ENCODE measurements at regions not wholly inside any gene's neighbourhood (a gene's known extent, or its start where the extent isn't known, plus 50 kb on each side); places are given as distances from the start of the nearest gene placed in this dataset.

DNA sequence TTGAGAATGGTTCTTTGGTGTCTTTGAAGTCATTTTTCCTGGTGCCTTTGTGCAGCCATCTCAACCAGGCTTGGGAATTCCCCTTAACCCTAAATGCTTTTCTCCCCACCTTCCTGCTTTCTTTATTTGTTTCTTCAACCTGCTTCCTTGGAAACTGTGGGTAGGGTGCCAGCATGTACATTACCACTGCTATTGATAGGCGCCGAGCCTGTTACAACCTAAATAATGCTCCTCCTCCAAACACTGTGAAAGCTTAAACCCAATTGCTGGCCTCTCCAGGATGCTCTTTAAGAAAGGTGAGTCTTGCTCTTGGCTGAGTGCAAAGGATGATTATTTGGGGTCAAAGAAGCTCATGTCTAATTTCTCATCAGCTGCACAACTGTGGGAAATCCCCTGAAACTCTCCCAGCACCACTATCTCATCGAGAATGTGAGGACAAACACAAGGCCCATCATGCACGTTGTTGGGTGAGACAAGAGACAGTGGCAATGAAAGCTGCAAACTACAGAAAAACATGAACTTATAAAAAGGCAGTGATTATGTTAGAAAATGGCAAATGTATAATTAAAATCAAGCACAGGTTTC, 285.5 kb upstream of the IGFBP3 start:
- in situ Hi-C loops (cut with HindIII; ENCODE audit: low sequenced_read_pairs) = no loop called here

DNA sequence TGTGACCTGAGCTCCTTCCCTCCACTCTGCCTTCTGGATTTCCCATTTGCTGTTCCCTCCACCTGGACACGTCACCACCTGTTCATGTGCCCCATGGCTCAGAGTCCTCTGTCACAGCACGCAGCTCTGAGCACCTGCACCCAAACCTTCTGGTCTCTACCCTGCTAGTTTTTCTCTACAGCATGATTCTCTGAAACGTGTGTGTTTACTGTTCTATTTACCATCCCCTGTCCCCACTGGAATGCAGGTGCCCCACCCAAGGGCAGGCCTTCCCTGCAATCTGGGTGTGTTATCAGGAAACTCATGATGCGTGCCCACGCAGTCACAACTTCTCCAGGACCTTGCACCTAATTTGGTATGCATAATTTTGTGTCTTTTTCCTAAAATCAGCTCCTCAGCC, 284.4 kb upstream of the IGFBP3 start:
- in situ Hi-C loops (cut with HindIII; ENCODE audit: low sequenced_read_pairs) = no loop called here

DNA sequence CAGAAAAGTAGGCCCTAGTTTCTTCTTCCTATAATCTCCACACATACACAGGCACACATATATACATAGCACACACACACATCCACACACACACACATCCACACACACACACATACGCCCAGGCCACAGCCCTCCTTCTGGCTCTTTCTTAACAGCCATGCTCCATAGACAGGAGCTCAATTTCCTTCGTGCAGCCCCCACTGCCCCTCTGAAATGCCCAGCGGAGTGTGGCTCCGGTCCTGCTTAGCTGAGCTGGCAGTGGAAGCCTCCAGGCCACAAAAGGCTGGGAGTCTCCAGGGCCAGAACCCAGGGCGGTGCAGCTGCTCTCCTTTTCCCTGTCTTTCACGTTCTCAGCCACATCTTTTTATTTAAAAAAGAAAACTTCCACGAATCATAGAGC, 282.9 kb upstream of the IGFBP3 start:
- in situ Hi-C loops (cut with HindIII; ENCODE audit: low sequenced_read_pairs) = no loop called here

DNA sequence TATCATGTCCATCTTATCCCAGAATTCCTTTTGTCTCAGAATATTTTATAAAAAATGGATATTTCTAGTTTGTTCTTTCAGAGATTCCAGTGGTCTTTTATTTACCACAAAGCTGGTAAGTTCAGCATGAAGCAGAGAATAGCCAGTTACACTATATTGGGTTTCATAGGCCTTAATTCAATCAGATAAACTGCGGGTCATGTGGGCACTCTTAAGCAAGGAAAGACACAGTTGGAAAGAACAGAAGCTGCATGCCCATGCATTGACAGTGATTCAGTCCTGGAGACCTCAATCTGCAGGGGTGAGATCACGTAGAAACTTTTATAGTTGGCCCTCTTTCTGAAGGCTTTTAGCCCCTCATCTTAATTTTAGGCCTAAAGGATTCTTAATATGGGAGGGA, 281.3 kb upstream of the IGFBP3 start:
- in situ Hi-C loops (cut with HindIII; ENCODE audit: low sequenced_read_pairs) = no loop called here

DNA sequence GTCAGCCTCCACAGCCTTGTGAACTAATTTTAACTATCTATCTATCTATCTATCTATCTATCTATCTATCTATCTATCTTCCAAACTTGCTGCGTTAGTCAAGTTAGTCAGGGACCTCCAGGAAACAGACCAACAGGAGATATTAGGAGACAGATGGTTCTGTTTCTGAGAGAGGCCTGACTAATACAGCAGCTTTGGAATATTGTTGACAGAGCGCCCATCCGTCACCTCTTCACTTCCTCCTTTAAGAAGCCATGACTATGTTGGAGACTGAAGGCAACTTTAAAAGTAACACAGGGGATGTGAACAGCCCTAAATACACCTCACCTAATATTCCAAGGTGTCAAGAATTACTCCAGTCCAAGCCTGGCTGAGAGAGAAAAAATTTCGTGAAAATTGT, 280.9 kb upstream of the IGFBP3 start:
- in situ Hi-C loops (cut with HindIII; ENCODE audit: low sequenced_read_pairs) = no loop called here

DNA sequence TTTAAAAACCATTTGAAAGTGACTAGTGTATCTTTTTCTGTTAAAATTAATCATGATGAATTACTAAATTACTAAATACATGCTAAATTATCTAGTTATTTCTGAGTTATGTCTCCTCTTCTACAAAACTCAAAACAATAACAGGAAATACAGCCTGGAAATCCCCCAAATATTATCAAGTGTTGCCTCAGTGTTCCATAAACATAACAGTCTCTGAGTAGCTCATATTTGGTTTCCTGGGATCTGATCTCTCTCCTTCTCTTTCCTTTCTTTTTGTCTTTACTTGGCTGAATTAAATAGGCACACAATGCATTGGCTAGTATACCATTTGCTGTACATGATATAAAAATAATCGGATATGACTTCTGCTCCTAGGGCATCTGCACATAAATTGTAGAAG, 277.6 kb upstream of the IGFBP3 start:
- in situ Hi-C loops (cut with HindIII; ENCODE audit: low sequenced_read_pairs) = no loop called here

DNA sequence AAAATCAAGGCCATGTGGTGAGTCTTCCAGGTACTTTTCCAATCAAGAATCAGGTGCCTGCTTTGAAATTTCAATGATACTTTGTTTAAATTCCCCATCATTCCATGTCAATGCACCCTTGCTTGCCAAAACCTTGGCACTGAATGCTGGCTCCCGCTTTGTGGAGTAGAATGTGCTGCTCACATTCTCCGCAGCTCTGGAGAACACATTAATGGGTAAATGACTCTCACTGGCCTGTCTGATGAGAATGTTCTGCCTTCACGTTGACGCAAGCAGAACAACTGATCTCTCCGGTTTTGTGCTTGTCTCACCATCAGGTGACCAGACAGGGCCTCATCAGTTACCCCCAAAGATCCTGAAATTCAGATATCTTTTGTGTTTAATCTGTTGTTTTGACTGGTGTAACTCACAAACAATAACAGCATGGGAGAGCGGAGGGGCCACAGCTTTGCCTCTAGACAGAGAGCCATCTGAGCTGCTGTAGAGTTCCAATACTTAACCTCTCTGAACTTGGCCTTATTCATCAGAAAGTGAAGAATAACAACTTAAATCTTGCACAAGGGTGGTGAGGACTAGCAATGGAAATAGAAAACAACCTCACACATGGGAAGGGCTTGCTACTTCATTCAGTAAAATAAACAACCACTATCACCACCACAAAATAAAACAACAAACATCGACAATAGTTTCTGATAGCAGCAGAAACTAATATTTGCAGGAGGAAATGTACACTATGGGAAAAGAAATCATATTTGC, 276.9 kb upstream of the IGFBP3 start:
- in situ Hi-C loops (cut with HindIII; ENCODE audit: low sequenced_read_pairs) = no loop called here

DNA sequence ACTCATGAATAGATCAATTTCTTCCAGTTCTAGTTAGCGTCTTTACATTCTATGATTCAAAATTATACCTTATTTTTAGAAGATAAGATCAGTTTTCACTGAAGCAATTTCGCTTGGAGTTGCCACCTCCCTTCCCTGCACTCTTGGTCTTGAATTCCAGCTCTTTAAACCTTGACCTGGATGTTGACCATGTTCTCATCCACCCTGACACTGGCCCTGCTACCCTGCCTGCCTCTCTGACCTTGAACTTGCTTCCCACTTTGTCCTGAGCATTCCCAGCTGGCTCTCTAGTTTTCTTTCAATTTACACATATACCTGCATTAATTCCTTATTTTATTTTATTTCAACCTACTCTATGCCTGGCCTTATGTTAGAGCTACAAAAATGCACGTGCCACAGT, 274.9 kb upstream of the IGFBP3 start:
- in situ Hi-C loops (cut with HindIII; ENCODE audit: low sequenced_read_pairs) = no loop called here

DNA sequence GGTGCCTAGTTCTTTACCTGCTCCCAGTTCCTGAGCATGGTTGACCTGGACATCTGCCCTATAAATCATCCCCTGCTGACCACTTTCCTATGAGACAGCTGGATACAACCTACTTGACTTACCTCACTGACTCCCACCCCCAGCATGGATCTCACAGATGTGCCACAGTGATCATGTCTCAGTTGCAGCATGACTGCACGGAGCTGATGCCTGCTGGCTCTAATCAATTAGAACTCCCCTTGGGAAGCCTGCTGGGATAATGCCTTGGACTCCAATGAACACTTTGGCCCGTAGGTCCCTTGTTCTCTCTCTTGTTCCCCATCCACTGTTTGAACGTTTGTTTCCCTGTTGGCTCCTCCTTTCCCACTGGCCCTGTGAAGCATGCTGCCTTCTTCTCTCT, 271.2 kb upstream of the IGFBP3 start:
- in situ Hi-C loops (cut with HindIII; ENCODE audit: low sequenced_read_pairs) = no loop called here

DNA sequence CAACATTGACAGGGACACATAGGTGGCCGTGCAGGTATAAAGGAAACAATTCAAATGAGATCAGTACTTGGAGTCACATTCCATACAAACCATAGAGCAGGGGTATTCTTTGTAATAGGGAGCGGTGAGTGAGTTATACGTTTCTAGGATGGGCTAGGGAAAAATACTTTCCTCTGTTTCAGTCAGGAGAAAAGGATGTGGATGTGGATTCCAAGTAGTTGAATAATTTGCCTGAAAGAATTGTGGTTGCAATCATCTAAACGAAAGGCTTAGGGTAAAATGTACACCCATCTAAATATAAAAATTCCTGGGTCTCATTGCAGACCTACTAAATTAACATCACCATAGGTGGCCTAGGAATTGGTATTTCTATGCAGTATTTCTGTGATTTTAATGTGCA, 270.7 kb upstream of the IGFBP3 start:
- in situ Hi-C loops (cut with HindIII; ENCODE audit: low sequenced_read_pairs) = no loop called here

DNA sequence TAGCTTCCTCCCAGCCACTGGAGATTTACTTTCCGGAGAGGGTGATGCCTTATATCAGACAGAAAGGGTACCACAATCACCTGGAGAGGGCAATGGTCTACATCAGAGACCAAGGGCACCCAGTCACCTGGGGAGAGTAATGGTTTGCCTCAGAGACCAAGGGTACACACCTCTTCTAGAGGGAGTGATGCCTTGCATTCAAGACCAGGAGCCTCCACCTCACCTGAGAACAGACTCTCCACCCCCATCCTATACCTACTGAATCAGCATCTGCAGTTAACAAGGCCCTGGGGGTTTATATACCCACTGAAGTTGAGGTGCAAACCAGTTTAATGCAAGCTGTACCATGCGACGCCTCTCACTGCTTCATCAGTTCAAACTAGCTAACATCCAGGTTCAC, 270.2 kb upstream of the IGFBP3 start:
- in situ Hi-C loops (cut with HindIII; ENCODE audit: low sequenced_read_pairs) = no loop called here

DNA sequence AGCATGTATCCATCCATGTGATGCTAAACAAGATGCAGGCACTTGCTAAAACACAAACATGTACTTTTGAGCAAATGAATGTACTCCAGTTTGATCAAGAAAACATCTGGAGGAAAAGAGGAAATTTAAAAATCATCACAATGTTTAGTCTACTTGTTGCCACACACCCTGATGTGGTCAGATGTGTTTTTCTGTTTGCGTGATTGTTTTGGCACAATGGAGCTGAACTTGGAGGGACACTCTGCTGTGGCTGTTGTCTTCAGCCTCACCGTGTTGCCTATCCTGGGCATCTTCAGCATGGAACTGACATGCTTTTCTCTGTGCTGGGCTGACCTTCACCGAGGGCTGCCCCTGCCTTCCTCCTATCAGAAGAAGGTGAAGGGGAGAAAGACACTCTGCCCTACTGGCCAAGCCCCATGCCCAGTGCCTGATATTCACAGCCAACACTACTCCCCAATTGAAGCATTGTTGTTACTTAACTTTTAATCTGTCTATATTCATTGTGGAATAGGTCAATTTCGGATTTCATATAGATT, 268.3 kb upstream of the IGFBP3 start:
- in situ Hi-C loops (cut with HindIII; ENCODE audit: low sequenced_read_pairs) = no loop called here

DNA sequence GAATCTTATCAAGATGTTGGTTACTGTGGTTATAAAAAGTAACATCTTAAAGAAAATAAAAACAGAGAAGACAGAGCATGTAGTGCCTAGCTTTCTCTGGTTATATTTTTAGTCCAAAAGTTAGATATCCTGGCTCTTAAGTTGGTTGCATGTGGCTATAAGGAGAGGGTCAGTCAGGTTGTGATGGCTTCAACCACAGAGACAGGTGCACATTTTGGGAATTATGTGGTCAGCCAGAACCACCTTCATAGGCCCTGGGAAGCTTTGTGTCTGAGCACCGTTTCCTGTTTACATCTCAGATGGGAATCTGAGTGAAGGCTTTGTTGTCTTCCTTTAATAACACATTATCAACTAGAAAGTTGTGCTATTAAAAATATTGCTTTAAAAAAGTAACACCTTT, 265.1 kb upstream of the IGFBP3 start:
- in situ Hi-C loops (cut with HindIII; ENCODE audit: low sequenced_read_pairs) = no loop called here

DNA sequence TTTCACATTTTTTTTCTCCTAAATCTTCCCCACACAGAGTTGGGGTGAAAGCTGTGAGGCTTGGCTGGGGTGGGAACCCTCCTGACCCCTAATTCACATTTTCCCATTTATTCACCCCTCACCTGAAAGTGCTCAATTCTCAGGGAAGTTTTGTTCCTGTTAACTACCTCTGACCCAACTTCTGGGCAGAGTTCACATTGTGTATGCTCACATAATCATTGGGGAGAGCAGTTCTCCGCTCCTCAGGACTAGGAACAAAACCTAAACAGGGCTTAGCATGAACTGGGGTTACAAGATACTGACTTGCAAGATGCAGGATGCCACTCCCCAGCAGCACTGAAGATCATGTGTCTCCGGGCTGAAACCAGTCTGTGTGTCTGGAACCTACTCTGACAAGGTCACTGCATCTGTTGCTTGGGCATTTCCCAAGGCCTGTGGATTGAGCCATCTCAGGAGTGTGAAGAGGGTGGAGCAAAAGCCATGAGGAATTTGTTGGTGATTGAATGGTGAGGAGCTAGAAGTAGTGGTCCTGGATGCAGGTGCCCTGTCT, 258.1 kb upstream of the IGFBP3 start:
- in situ Hi-C loops (cut with HindIII; ENCODE audit: low sequenced_read_pairs) = no loop called here

DNA sequence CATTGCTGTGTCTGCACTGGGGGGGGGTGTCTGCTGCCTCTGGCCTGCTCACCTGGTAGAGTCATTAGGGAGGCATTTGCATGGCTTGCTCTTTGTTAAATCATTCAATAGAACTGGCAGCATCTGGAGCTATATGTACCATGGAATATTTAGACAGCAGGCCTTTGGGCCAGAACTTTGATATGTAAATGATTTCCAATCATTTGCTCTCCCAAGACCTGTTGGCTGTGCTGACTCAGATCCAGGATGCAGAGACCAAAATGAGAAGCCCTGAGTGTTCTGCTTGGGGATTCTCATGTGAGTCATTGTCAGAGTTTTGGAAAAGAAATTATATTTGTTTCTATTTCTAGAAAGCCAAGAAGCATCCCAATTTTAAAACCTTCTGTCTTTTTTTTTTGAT, 257.6 kb upstream of the IGFBP3 start:
- in situ Hi-C loops (cut with HindIII; ENCODE audit: low sequenced_read_pairs) = no loop called here

DNA sequence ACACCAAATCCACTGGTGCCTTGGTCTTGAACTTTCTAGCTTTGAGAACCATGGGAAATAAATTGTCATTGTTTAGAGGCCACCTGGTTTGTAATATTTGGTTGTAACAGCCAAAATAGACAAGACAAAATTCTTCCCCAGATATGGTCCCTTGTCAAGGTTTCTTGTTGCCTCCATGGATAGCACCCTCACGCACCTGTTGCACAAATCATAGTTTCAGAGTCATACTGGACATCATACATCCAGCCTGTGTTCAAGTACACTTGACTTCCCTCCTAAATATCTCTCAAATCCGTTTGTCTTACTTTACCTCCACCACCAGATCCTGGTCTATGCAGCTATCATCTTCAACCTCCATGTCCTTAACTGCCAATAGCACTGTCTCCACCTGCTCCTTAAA, 256.7 kb upstream of the IGFBP3 start:
- in situ Hi-C loops (cut with HindIII; ENCODE audit: low sequenced_read_pairs) = no loop called here

DNA sequence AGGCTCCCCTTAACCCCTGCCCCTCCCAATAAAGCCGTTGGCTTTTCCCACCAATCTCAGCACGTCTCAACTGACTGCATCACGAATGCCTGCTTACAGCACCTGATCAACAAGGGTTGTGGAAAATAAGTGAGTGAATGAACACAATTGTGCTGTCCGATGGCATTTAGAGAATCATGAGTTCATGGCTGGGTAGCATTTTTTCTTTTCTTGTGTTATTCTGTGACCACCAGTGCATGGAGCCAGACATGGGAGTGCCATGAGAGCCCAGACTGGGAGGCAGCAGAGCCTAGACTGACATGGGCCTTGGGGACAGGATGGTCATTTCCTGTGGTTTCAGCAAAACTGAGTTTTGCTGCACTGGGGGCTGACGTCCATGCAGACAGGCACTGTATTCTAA, 254.1 kb upstream of the IGFBP3 start:
- in situ Hi-C loops (cut with HindIII; ENCODE audit: low sequenced_read_pairs) = no loop called here

DNA sequence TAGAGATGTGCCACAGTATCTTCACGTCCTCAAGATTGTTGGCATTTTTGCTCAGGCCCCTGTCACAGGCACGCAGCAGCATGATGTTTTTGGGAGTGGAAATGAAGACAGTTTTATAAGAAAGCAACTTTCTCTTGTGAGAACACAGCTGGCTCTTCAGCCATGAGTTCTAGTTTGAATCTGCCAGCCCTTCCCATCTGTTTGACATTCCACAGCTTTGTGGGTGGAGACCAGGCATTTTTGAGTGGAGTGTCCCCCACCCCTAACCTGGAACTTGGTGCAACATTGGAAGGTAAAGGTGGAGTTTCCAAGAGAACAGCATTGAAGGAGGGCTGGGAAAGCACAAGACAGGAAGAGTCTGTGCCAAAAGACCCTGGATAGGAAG, 253.1 kb upstream of the IGFBP3 start:
- in situ Hi-C loops (cut with HindIII; ENCODE audit: low sequenced_read_pairs) = no loop called here

DNA sequence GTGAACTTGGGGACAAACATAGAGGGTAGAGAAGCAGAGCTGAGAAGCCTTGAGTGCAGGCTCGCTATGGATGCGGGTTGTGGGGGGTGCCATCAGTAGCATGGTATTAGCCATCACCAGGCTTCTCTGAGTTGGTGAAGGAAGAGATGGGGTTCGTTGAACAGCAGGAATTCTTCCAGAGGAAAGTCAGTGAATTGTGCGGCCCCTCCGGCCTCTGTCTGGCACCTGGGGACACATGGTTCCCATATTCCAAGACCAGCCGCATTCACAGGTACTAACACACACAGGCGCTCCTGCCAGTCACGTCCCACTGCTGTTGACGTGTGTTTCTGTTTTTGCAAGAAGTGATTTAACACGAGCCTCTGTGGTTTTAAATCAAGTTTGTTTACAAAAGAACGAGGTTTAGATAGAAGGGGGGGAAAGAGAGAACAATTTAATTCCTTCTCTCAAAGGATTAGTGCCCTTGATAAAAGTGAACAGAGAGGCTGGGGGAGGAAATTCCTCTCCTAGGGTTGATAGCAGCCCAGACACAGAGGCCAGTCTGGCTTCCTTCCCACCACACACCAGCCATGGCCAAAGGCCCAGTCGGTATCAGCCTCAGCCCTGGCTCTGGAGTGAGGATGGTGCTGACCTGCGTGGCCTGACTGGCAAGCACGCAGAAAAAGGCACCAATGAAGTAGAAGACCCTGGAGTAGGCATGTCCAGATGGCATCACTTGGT, 252.6 kb upstream of the IGFBP3 start:
- in situ Hi-C loops (cut with HindIII; ENCODE audit: low sequenced_read_pairs) = no loop called here

DNA sequence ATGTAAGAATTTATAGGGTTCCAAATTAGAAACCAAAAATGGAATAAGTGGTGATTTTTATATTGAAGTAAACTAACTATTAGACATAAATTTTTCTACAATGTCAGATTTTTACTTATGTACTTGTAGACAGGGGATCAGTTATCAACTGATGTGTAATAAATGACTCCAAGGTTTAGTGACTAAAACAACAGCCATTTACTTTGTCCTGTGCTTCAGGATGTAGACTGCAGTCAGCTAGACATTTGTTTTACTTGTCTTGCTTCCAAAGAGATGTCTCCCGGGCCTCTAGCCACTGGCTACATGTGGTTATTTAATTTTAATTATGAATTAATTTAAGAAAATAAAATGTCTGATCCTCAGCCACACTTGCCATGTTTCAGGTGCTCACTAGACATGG, 249.7 kb upstream of the IGFBP3 start:
- in situ Hi-C loops (cut with HindIII; ENCODE audit: low sequenced_read_pairs) = no loop called here

DNA sequence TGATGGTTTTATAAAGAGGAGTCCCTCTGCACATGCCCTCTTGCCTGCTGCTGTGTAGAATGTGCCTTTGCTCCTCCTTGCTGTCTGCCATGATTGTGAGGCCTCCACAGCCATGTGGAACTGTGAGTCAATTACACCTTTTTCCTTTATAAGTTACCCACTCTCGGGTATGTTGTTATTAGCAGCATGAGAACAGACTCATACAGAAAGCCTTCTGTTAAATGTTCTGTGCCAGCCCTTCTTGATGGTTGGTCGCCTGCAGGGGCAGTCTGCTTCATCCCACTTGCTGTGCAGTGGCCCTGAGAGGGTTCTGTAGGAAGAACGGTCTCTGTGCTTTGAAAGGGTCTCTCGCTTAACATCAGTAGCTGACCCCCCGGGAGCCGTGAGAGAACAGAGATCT, 248.9 kb upstream of the IGFBP3 start:
- in situ Hi-C loops (cut with HindIII; ENCODE audit: low sequenced_read_pairs) = no loop called here

DNA sequence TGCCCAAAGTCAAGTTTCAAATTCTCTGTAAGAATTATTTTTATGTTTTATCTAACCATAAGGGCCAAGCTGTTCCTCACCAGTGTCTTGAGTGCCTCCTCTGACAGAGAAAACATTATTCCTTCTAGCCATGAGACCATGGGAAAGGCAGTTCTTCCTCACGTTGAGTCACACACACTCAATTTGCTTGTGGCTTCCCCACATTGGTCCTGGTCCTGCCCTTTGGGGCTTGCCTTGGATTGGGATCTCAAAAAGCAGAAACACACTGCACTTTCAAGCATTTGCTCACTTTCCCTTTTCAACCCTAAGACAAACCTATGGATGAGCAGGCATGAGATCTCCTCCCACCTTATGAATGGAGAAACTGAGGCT, 248.3 kb upstream of the IGFBP3 start:
- in situ Hi-C loops (cut with HindIII; ENCODE audit: low sequenced_read_pairs) = no loop called here
